ENCODE measurements at regions not wholly inside any gene's neighbourhood (a gene's known extent, or its start where the extent isn't known, plus 50 kb on each side); places are given as distances from the start of the nearest gene placed in this dataset.

GRCh38 chr3:87044846-87045245, 53.9 kb upstream of the VGLL3 start:
- Histone ChIP-seq H3K36me3 (no peaks in the 10 kb centered on the region), H3K4me1 (no peaks in the 10 kb centered on the region), H3K9me3 (no peaks in the 10 kb centered on the region), H3K27me3 (no peaks in the 10 kb centered on the region), H3K4me3 (no peak overlapping the region), H3K27ac (no peak overlapping the region)
- TF ChIP-seq, protein P1, sequence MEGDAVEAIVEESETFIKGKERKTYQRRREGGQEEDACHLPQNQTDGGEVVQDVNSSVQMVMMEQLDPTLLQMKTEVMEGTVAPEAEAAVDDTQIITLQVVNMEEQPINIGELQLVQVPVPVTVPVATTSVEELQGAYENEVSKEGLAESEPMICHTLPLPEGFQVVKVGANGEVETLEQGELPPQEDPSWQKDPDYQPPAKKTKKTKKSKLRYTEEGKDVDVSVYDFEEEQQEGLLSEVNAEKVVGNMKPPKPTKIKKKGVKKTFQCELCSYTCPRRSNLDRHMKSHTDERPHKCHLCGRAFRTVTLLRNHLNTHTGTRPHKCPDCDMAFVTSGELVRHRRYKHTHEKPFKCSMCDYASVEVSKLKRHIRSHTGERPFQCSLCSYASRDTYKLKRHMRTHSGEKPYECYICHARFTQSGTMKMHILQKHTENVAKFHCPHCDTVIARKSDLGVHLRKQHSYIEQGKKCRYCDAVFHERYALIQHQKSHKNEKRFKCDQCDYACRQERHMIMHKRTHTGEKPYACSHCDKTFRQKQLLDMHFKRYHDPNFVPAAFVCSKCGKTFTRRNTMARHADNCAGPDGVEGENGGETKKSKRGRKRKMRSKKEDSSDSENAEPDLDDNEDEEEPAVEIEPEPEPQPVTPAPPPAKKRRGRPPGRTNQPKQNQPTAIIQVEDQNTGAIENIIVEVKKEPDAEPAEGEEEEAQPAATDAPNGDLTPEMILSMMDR (IDR thresholded peaks at IDR 0.05): no peak
- intact Hi-C loops (cut with DNase I): no loop called here
- DNase-seq: no peak
- WGBS, 2 donors: 81 to 90% methylated on average over 2 of the region's 2 CpGs

GRCh38 chr3:87044409-87044808, 53.5 kb upstream of the VGLL3 start:
- H3K27me3 ChIP-seq: no peaks in the 10 kb centered on the region
- H3K36me3 ChIP-seq: no peaks in the 10 kb centered on the region
- H3K9me3 ChIP-seq: no peaks in the 10 kb centered on the region
- no peak overlapping the region for H3K27ac ChIP-seq
- no peak for DNase-seq
- WGBS, 2 donors: 19 to 56% methylated on average over 1 of the region's 1 CpG
- H3K4me3 ChIP-seq: no peak overlapping the region
- intact Hi-C loops (cut with DNase I): no loop called here
- TF ChIP-seq POLR2A (IDR thresholded peaks at IDR 0.05) (no peak), POLR2AphosphoS5 (IDR thresholded peaks at IDR 0.05) (no peak), EP300 (IDR thresholded peaks at IDR 0.05) (no peak)
- TF ChIP-seq, protein P1 (IDR thresholded peaks at IDR 0.05): no peak
- H3K4me1 ChIP-seq: no peaks in the 10 kb centered on the region

DNA sequence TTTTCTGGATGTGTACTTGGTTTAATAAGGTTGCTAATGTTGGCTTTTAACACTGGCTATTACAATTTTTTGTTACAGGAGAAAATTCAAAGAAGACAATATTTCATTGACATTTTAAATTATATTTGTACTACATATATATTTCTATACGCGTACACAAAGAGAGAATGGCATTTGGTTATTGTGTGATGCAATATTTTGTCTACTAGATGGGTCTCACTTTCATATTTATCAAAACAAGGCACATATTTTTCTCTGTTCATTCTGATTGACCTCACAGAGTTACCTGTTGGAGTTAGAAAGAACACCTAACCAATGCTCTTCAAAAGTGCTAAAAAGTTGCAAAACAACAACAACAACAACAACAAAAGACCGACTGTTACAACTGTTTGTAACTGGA, 50.2 kb upstream of the VGLL3 start:
- no peaks in the 10 kb centered on the region for H3K27me3 ChIP-seq
- H3K27ac ChIP-seq: no peak overlapping the region
- TF ChIP-seq POLR2A (IDR thresholded peaks at IDR 0.05): no peak
- DNase-seq: no peak
- no peaks in the 10 kb centered on the region for H3K9me3 ChIP-seq
- WGBS, 2 donors: 53 to 90% methylated on average over 3 of the region's 3 CpGs
- H3K36me3 ChIP-seq: no peaks in the 10 kb centered on the region
- H3K4me3 ChIP-seq: no peak overlapping the region
- intact Hi-C loops (cut with DNase I): no loop called here
- no peaks in the 10 kb centered on the region for H3K4me1 ChIP-seq
